HEK293T (cell line): ENCODE measurements at regions not wholly inside any gene's neighbourhood (a gene's known extent, or its start where the extent isn't known, plus 50 kb on each side); places are given as distances from the start of the nearest gene placed in this dataset.

Source experiments
- CTCF ChIA-PET: fragments of 350-600 bp; formaldehyde crosslinking; extraction: SDS; loops from one replicate; lab custom pipeline; 2021; ENCODE audit warnings: antibody characterized with exemption, inconsistent platforms; lab: Yijun Ruan, JAX
- POLR2A ChIA-PET: fragments of 350-600 bp; formaldehyde crosslinking; extraction: SDS; loops from one replicate; lab custom pipeline; 2020; ENCODE audit warnings: antibody characterized with exemption, inconsistent platforms; lab: Yijun Ruan, JAX
- DNase-seq: peaks from one replicate; pipeline ENCODE4 v3.0.0; 2012; ENCODE audit warnings: mixed read lengths; ENCODE audit errors: extremely low spot score
- ARNT ChIP-seq: fragments of 450-650 bp; IDR thresholded peaks from 2 replicates; pipeline ENCODE4 v1.6.1; 2017; ENCODE audit warnings: mild to moderate bottlenecking
- BHLHE40 ChIP-seq: fragments of 450-650 bp; IDR thresholded peaks from 2 replicates; pipeline ENCODE4 v1.6.1; 2016; ENCODE audit warnings: mild to moderate bottlenecking, moderate library complexity, borderline replicate concordance
- CTBP1 ChIP-seq: fragments of 450-650 bp; IDR thresholded peaks from 2 replicates; pipeline ENCODE4 v1.6.1; 2016; ENCODE audit warnings: borderline replicate concordance
- ELF4 ChIP-seq: fragments of 450-650 bp; IDR thresholded peaks from 2 replicates; pipeline ENCODE4 v1.6.1; 2017; ENCODE audit warnings: antibody characterized with exemption
- FOXA1 ChIP-seq: fragments of 450-650 bp; IDR thresholded peaks from 2 replicates; pipeline ENCODE4 v1.6.1; 2016; ENCODE audit warnings: mild to moderate bottlenecking
- FOXK2 ChIP-seq: fragments of 450-650 bp; IDR thresholded peaks from 2 replicates; pipeline ENCODE4 v1.6.1; 2016; ENCODE audit warnings: mild to moderate bottlenecking
- FOXM1 ChIP-seq: fragments of 450-650 bp; IDR thresholded peaks from 2 replicates; pipeline ENCODE4 v1.6.1; 2017; ENCODE audit warnings: mild to moderate bottlenecking, borderline replicate concordance
- HDGF ChIP-seq: fragments of 450-650 bp; IDR thresholded peaks from 2 replicates; pipeline ENCODE4 v1.6.1; 2017; ENCODE audit warnings: antibody characterized with exemption, borderline replicate concordance
- L3MBTL2 ChIP-seq: fragments of 450-650 bp; conservative IDR thresholded peaks from 2 replicates; pipeline ENCODE4 v1.6.1; 2016; ENCODE audit warnings: mild to moderate bottlenecking
- LEF1 ChIP-seq: fragments of 450-650 bp; IDR thresholded peaks from 2 replicates; pipeline ENCODE4 v1.6.1; 2017; ENCODE audit warnings: mild to moderate bottlenecking, borderline replicate concordance
- NFRKB ChIP-seq: fragments of 450-650 bp; IDR thresholded peaks from 2 replicates; pipeline ENCODE4 v1.6.1; 2016; ENCODE audit warnings: mild to moderate bottlenecking, moderate library complexity
- SP1 ChIP-seq: fragments of 450-650 bp; IDR thresholded peaks from 2 replicates; pipeline ENCODE4 v1.6.1; 2017
- SUZ12 ChIP-seq: fragments of 450-650 bp; IDR thresholded peaks from 2 replicates; pipeline ENCODE4 v1.6.1; 2016; ENCODE audit warnings: mild to moderate bottlenecking
- TARDBP ChIP-seq: fragments of 450-650 bp; IDR thresholded peaks from 2 replicates; pipeline ENCODE4 v1.6.1; 2016
- ZNF384 ChIP-seq: fragments of 450-650 bp; IDR thresholded peaks from 2 replicates; pipeline ENCODE4 v1.6.1; 2016
- TF ChIP-seq, protein P1 (sequence below): fragments of 450-650 bp; IDR thresholded peaks from 2 replicates; pipeline ENCODE4 v1.6.1; 2016

DNA sequence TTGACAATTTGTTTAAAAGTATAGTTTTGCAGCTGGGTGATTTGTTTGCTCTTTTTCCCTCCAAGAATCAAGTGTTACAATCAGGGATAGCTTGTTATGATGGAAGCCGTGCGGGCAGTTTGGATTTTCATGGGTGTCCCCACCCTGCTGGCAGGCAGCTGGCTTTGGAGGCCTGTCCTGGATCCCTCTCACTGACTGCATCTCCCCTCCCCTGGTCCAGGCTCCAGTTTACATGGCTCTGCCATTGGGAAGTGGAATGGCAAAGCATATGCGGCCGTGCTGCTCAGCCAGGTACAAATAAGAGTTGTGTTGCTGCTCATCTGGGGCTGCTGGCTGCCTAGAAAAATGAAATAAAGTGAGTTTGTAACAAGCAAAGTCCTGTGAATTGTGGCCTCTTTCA lies 76.0 kb downstream of the CXCL12 start:
- TF ChIP-seq FOXM1 (no peak), CTBP1 (no peak), NFRKB (no peak), FOXA1 (no peak), TARDBP (no peak), ELF4 (no peak), ARNT (no peak), SUZ12 (no peak), SP1 (no peak), BHLHE40 (no peak), ZNF384 (no peak)
- TF ChIP-seq, protein P1, sequence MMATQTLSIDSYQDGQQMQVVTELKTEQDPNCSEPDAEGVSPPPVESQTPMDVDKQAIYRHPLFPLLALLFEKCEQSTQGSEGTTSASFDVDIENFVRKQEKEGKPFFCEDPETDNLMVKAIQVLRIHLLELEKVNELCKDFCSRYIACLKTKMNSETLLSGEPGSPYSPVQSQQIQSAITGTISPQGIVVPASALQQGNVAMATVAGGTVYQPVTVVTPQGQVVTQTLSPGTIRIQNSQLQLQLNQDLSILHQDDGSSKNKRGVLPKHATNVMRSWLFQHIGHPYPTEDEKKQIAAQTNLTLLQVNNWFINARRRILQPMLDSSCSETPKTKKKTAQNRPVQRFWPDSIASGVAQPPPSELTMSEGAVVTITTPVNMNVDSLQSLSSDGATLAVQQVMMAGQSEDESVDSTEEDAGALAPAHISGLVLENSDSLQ: no peak
- no peak for DNase-seq
- ChIA-PET CTCF (interaction anchor here (0.7 kb wide), 1 partner anchor 64 kb away, joined by 3 read pairs; no protein-coding TSS in a partner anchor), POLR2A (no interaction called here)

DNA sequence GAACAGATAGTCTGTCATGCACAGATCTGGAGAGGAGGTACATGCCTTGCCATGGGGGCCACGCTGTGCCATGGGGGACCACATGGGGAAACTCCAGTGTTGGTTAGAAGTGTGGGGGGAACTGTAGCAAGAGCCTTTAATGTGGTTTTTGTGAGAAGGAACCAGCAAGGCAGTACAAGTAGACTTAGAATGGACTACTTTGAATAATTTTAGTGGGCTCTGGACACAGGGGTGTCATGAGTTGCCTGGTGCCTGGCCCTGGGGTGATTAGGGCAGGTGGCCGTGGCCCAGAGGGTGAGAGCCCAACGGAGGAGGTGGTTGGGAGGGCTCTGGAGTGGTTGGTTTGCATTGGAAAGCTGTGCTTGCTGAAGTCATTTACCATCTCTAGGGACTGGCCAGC lies 77.2 kb downstream of the CXCL12 start:
- DNase-seq: no peak
- POLR2A ChIA-PET: no interaction called here
- CTCF ChIA-PET: interaction anchor here (0.7 kb wide), 1 partner anchor 27 kb away, joined by 3 read pairs; no protein-coding TSS in a partner anchor
- no peak for TF ChIP-seq SUZ12
- TF ChIP-seq TARDBP: no peak
- TF ChIP-seq CTBP1: no peak
- TF ChIP-seq SP1: no peak
- no peak for TF ChIP-seq FOXM1
- TF ChIP-seq ELF4: no peak
- TF ChIP-seq LEF1: no peak
- no peak for TF ChIP-seq ARNT
- no peak for TF ChIP-seq NFRKB
- no peak for TF ChIP-seq ZNF384
- TF ChIP-seq, protein P1: no peak

DNA sequence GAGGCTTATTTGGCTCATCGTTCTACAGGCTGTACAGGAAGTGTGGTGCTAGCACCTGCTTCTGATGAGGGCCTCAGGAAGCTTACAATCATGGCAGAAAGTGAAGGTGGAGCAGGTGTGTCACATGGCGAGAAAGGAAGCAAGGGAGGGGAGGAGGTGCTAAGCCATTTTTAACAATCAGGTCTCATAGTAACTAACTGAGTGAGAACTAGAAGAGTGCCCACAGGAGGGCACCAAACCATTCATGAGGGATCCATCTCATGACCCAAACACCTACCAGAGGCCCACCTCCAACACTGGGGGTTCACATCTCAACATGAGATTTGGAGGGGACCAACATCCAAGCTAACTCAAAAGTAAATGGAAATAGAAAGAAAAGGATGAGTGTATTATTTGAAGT lies 78.1 kb downstream of the CXCL12 start:
- TF ChIP-seq FOXK2 (no peak), NFRKB (no peak), ELF4 (no peak), CTBP1 (no peak), FOXA1 (no peak), SUZ12 (no peak)
- ChIA-PET CTCF (no interaction called here), POLR2A (no interaction called here)
- no peak for DNase-seq

DNA sequence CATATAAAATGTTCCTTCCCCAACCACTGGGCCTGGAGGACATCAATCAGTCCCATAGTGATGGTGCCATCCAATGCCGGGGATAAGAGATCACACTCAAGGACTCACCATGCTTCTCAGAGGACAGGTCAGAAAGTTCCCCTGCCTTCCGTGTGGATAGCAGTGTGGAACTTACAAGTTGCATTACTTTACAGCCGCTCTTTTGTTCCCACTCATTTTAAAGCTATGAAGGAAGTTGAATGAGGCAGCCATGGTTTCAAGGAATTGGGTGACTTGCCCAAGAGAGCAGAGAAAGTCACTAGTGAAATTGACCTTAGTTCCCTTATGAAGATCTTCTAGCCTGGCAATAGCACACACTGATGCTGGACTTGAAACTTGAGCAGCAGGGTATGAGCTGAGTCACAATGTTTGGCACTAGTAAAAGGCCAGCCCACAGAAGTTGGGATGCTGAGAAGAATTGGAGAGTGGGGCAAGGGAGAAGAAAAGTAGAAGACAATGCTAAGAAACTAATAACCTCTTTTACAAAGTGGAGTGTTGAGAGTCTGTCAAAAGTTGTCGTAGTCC lies 78.7 kb downstream of the CXCL12 start:
- ChIA-PET CTCF (no interaction called here), POLR2A (no interaction called here)
- no peak for DNase-seq
- TF ChIP-seq L3MBTL2 (no peak), HDGF (no peak)

DNA sequence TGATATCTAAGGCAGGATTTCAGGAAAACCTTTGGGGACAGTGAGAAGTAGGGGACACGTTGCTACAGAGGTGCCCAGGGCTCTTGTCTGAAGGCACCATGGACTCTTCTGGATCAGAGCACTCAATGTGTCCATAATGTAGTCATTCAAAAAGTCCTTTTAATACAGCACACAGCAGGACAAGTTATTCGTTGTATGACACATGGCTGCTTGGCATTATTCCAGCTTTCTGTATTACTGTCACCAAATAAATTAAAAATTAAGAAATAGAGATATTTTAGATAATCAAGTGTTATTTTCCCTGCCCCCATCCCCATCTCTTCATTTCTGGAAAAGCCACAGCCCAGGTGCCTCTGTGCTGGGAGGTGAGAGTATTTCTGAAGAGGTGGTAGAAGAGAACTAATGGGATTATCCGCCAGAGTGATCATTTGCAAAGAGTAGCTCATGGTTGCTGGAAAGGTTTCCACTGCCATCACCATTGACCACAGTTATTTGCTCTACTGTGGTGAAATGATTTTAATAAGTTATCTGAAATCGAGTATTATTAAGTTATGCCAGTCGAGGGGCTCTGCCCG lies 83.0 kb downstream of the CXCL12 start:
- POLR2A ChIA-PET: no interaction called here
- no peak for DNase-seq
- TF ChIP-seq LEF1 (no peak), FOXK2 (no peak), SP1 (no peak), TARDBP (no peak), FOXM1 (no peak), BHLHE40 (no peak), L3MBTL2 (no peak), FOXA1 (no peak), CTBP1 (no peak), ELF4 (no peak), ARNT (no peak), SUZ12 (no peak), NFRKB (no peak), ZNF384 (no peak), HDGF (no peak)
- TF ChIP-seq, protein P1: no peak
- CTCF ChIA-PET: interaction anchor here (0.6 kb wide), 1 partner anchor 608 kb away, joined by 4 read pairs; no protein-coding TSS in a partner anchor
